GM18517 (cell line): ENCODE measurements at regions not wholly inside any gene's neighbourhood (a gene's known extent, or its start where the extent isn't known, plus 50 kb on each side); places are given as distances from the start of the nearest gene placed in this dataset.

ENCODE experiments used
- ATAC-seq: cut with Tn5 transposase; IDR thresholded peaks from one replicate; pipeline ENCODE4 v1.9.1; 2021; ENCODE audit warnings: mild to moderate bottlenecking, moderate library complexity; ENCODE audit not compliant: unreplicated experiment

DNA sequence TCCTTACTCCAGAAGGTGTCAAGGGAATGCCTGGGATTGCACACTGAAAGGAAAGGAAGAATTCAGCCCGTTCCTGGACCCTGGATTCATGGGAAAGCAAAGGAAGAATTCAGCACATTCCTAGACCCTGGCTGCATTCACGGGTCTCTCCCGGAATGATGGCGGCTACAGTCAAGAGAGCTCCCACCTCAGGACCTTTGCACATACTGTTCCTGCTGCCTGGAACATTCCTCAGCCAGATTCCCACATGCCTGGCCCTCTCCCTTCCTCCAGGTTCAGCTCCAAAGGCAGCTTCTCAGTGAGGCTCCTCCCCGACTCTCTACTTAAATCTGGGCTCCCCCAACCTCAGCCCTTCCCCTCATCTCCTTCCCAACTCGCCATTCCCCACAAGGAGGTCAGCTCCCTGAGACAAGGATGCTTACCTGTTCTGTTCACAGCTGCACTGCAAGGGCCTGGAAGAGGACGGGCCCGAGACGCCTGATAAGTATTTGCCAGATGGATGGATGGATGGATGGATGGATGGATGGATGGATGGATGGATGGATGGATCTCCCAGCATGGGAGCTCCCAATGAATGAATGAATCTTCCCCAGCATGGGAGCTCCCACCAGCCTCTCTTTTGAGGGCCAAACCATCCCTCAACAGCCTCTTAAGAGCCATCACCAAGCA is 77.4 kb downstream of the NCOR2 start:
- ATAC-seq, result no peak

DNA sequence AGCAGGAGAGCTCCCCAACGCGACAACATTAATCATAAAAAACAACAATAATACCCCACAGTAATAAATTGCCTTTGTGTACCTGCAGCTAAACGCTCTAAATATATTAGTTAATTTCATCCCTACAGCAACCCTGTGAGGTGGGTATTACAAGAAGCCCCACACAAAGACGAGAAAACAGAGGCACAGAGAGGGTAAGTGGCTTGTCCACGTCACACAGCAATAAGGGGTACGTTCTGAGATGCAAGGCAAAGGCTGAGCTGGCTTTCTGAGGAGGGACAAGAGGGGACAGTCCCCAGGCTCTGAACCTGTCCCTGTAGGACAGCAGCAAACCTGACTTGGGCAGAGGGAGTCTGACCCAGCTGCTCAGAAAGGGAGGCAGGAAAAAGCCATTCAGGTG is 78.2 kb downstream of the NCOR2 start:
- ATAC-seq, result no peak

DNA sequence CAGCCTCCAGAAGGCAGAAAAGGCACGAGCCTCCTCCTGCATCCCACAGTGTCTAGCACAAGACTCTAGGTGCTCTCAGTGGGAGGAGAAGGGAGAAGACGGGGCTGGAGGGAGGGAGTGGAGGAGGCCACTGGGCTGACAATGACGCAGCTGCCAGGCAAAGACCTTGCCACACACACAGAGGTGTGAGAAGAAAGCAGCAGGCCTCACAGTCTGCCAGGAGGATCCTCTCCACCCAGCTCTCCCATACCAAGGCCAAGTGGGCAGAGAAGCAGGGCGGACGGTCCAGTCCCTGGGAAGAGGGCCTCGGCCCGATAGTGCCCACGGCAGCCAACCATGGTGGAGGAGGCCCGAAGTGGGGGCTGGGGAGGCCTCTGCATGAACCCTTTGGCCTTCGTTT is 78.9 kb downstream of the NCOR2 start:
- ATAC-seq, result no peak

- no peak for ATAC-seq
Measured at GRCh38 chr12:124487834-124488165, 79.6 kb downstream of the NCOR2 start.

- no peak for ATAC-seq
Measured at GRCh38 chr12:124487066-124487833, 80.2 kb downstream of the NCOR2 start.

- no peak for ATAC-seq
Measured at GRCh38 chr12:124486346-124486963, 81.0 kb downstream of the NCOR2 start.

DNA sequence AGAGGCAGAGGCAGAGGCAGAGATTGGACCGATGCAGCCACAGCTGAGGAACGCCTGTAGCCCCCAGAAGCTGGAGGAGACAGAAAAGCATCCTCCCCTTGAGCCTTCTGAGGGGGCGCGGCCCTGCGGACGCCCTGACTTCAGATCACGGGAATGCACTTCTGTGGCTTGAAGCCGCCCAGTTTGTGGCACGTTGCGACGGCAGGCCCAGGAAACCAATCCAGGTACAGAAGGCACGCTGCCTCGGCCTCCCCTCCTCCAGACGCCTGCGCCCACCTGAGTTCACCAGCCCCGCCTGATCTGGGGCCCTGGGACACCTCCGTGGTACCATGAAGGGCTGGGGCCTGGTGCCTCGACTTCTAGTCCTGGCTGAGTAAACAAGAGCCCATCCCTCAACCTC is 82.0 kb downstream of the NCOR2 start:
- ATAC-seq, result no peak

GRCh38 chr12:124484526-124484953 is 82.9 kb downstream of the NCOR2 start:
- no peak for ATAC-seq

GRCh38 chr12:124484067-124484466 is 83.3 kb downstream of the NCOR2 start:
- ATAC-seq, result no peak

GRCh38 chr12:124482901-124483799 is 84.3 kb downstream of the NCOR2 start:
- ATAC-seq, result no peak

- no peak for ATAC-seq
Measured at GRCh38 chr12:124482567-124482893, 84.9 kb downstream of the NCOR2 start.

- no peak for ATAC-seq
Measured at GRCh38 chr12:124481772-124482566, 85.4 kb downstream of the NCOR2 start.

DNA sequence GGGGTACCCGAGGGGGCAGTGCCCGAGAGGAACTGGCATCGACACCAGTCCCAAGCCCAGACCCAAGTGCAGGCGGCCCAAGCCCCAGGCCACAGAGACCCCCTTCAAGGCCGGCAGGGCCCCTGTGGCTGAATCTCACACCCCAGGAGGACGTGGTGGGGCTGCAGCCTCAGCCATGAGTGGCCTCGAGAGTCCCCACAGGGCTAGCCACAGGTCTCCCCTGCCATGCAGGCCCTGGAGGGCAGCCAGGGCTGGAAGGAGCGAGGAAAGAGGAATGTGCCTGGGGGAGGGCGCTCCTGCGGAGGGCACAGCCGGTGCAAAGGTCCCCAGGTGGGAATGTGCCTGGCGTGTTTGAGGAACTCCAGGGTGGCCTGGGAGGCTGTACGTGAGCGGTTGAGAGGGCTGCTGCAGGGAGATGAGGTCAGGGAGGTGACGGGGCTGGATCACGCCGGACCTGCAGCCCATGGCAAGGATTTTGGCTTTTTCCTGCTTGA is 86.1 kb downstream of the NCOR2 start:
- no peak for ATAC-seq

DNA sequence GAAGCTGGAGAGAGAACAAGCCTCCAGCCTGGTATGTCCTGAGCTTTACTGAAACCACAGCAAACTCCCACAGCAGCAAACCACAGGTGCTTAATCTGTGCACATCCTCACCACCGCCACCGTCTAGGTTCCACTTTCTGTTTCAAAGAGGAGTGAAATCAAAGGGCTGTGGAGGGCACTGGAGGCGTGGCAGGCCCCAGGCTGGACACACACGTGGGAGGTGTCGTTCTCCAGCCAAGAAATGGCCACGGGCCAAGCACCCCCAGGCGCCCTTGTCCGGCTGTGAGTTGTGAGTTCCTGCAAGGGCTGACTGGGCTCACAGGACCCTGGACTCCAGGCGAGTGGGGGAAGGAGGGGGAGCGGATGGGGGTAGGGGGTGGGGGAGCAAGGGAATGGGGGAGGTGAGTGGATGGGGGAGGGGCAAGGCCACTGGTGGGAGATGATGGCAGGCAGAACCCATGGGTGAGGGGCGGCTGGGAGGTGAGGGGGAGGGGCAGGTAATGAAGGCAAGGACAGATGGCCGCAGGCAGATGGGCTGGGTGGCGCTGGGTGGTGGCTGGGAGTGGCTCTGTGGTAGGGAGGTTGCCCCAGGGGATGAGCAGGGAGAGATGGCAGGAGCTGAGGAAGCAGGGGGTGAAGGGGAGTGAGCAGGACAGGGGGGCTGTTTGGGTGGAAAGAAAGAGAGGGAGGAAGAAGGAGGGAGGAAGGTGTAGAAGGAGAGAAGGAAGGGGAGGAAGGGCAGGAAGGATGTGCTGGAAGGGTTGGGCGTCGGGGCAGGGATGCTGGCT is 86.7 kb downstream of the NCOR2 start:
- ATAC-seq, result peak; percentile 78

GRCh38 chr12:124479680-124480468 is 87.5 kb downstream of the NCOR2 start:
- no peak for ATAC-seq

DNA sequence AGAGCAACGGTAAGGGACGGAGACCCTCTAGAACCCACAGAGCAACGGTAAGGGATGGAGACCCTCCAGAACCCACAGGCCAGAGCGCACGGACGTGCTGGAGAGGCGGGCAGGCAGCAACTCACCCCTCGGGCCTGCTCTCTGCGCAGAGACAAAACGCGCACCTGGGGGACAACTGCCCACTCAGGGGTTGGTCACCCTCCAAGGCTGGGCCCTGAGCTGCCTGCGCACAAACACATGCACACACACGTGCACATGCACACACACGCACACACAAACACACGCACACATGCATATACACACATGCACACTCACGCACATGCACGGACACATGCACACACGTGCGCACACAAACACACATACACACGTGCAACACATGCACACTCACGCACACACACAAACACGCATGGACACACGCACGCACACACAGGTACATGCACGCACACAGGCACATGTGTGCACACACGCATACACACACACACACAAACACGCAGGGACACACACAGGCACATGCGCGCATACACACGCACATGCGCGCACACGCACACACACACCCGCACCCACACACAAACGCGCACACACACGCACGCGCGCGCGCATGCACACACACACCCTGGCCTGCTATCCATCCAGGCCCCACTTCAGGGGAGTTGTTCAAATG is 88.3 kb downstream of the NCOR2 start:
- no peak for ATAC-seq

DNA sequence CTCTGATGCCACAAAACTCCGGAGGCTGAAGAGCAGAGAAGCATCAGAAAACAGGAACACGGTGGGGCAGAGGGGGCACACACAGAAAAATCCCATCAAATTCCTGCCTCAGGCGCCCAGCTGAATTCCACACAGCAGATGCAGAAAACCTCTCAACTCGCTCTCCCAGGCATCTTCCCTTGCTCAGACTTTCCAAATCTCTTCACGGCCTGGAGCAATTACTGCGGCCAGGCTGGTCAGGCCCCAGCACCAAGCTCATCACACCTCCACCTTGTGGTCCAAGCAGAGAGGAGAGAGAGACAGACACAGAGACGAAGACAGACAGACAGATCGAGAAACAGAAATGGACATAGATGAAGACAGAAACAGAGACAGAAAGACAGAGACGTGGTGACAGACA is 89.0 kb downstream of the NCOR2 start:
- ATAC-seq, result no peak
